Esophagus muscularis mucosa (tissue), 4 donors: ENCODE measurements at regions not wholly inside any gene's neighbourhood (a gene's known extent, or its start where the extent isn't known, plus 50 kb on each side); places are given as distances from the start of the nearest gene placed in this dataset.

Experiments
- DNase-seq: peaks from one replicate; pipeline ENCODE4 v3.0.0-alpha.2; 2017; ENCODE audit errors: extremely low spot score
- H3K27ac ChIP-seq, 4 donors: fragments of 200-600 bp; sonication (generic); replicated peaks in 1 of 4; 1 replicate in 3 of 4; 2 replicates in 1 of 4; pipeline ENCODE4 v1.5.1; 2016 to 2019; ENCODE audit warnings: mild to moderate bottlenecking in 1 of 4
- H3K27me3 ChIP-seq, 4 donors: fragments of 200-600 bp; sonication (generic); one replicate each; pipeline versions ENCODE4 v1.5.1 to v1.6.0; 2016 to 2019
- H3K36me3 ChIP-seq, 4 donors: fragments of 200-600 bp; sonication (generic); one replicate each; pipeline ENCODE4 v1.5.1; 2016 to 2019
- H3K4me1 ChIP-seq, 4 donors: fragments of 200-600 bp; sonication (generic); one replicate each; pipeline ENCODE4 v1.5.1; 2016 to 2019
- H3K4me3 ChIP-seq, 4 donors: fragments of 200-600 bp; sonication (generic); 1 replicate in 2 of 4; 2 replicates in 2 of 4; pipeline ENCODE4 v1.5.1; 2016 to 2019; ENCODE audit warnings: mild to moderate bottlenecking in 4 of 4, moderate library complexity in 1 of 4
- H3K9me3 ChIP-seq, 4 donors: fragments of 200-600 bp; sonication (generic); 1 replicate in 3 of 4; 2 replicates in 1 of 4; pipeline ENCODE4 v1.5.1; 2016 to 2019
- CTCF ChIP-seq, 3 experiments: fragments of 200-600 bp in 2 of 3; fragments of 450-650 bp in 1 of 3; sonication (generic) in 2 of 3; IDR thresholded peaks; one replicate each; pipeline ENCODE4 v1.5.1; 2017 to 2019; ENCODE audit warnings: antibody characterized with exemption in 3 of 3, mild to moderate bottlenecking in 2 of 3, moderate library complexity in 1 of 3
- EP300 ChIP-seq: sonication (generic); formaldehyde crosslinking; IDR thresholded peaks from one replicate; pipeline ENCODE4 v1.6.1; 2017; ENCODE audit warnings: antibody characterized with exemption
- POLR2A ChIP-seq: fragments of 450-650 bp; IDR thresholded peaks from one replicate; pipeline ENCODE4 v1.6.1; 2017; ENCODE audit warnings: antibody characterized with exemption, moderate library complexity, mild to moderate bottlenecking, low read depth
- POLR2AphosphoS5 ChIP-seq, 2 donors: sonication (generic); formaldehyde crosslinking; IDR thresholded peaks; one replicate each; pipeline ENCODE4 v1.6.1; 2017; ENCODE audit warnings: antibody characterized with exemption in 2 of 2
- WGBS: methylation state at CpG from one replicate; pipeline ENCODE4 v1.1.5; 2018; 5-methylcytosine and 5-hydroxymethylcytosine counted together
- intact Hi-C: fragments of 100-400 bp; cut with DNase I; formaldehyde crosslinking; loops from one replicate; pipeline ENCODE4 v1.15.1; 2023

DNA sequence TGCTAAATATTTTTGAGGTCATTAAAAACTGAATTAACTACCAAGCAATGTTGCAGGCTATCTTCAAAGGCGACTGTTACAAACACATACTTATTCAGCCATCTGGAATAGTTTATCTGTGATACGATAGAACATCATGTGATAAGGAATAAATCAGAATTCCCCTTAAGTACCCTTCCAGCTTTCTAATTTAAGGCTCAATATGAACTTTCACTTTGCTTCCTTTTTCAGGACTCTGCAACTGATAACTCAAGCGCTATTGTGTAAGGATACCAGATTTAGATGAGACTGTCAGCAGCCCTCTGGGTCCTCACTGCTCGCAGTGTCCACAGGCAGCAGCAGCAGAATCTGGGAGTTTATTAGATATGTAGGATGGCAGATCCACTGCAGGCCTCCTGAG lies 416.3 kb downstream of the SPATA31D1 start:
- WGBS = 37% methylated on average over 4 of the region's 4 CpGs

GRCh38 chr9:82406456-82407085 lies 418.0 kb downstream of the SPATA31D1 start:
- Histone ChIP-seq H3K27ac (no peak overlapping the region), H3K27me3 (no peaks in the 10 kb centered on the region), H3K4me3 (no peak overlapping the region), H3K9me3 (no peaks in the 10 kb centered on the region), H3K4me1 (peaks cover 0 to 5% (median 0%) of the 10 kb centered on the region in 4 donors), H3K36me3 (no peaks in the 10 kb centered on the region)
- no peak for DNase-seq
- TF ChIP-seq POLR2A (no peak), CTCF (IDR thresholded peaks at IDR 0.05) (no peak), POLR2AphosphoS5 (IDR thresholded peaks at IDR 0.05) (no peak), EP300 (no peak)
- WGBS = 84% methylated on average over 3 of the region's 3 CpGs
- intact Hi-C loops = no loop called here

More for the DNA sequence above, 416.3 kb downstream of the SPATA31D1 start:
- H3K4me3 ChIP-seq = no peak overlapping the region
- peaks cover 0 to 5% (median 0%) of the 10 kb centered on the region in 4 donors for H3K4me1 ChIP-seq
- no peaks in the 10 kb centered on the region for H3K27me3 ChIP-seq
- H3K36me3 ChIP-seq = no peaks in the 10 kb centered on the region
- DNase-seq = no peak
- intact Hi-C loops = no loop called here
- H3K9me3 ChIP-seq = no peaks in the 10 kb centered on the region
- H3K27ac ChIP-seq = no peak overlapping the region
- TF ChIP-seq EP300 = no peak

DNA sequence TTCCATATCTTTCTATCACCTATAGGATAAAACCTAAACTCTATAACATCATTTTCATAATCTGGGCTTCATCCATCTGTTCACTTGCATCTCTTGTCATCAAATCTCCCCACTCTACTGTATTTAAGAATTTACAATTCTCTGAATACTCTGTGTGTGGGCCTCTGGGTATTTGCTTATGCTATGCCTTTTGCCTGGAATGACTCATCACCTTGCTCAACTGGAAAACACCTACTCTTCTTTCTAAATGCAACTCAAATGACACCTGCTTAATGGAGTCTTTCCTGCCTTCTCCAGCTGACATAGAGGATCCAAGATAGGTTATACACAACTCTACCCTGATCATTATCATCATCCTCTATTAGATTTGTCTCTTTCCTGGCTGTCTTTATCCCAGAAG lies 421.7 kb downstream of the SPATA31D1 start:
- Histone ChIP-seq H3K27me3 (no peaks in the 10 kb centered on the region), H3K27ac (no peak overlapping the region), H3K4me1 (no peaks in the 10 kb centered on the region), H3K4me3 (no peak overlapping the region), H3K36me3 (no peaks in the 10 kb centered on the region), H3K9me3 (peaks cover 0 to 7% (median 0%) of the 10 kb centered on the region in 4 donors)
- no peak for TF ChIP-seq CTCF (IDR thresholded peaks at IDR 0.05)
- no peak for TF ChIP-seq POLR2A
- no peak for TF ChIP-seq EP300
- no peak for TF ChIP-seq POLR2AphosphoS5 (IDR thresholded peaks at IDR 0.05)
- intact Hi-C loops = no loop called here
- DNase-seq = no peak

GRCh38 chr9:82410866-82411265 lies 422.3 kb downstream of the SPATA31D1 start:
- intact Hi-C loops = no loop called here

GRCh38 chr9:82412586-82413305 lies 424.2 kb downstream of the SPATA31D1 start:
- TF ChIP-seq POLR2AphosphoS5 (IDR thresholded peaks at IDR 0.05) = no peak
- no peak for TF ChIP-seq CTCF (IDR thresholded peaks at IDR 0.05)
- no peak for TF ChIP-seq EP300
- no peak for TF ChIP-seq POLR2A
- intact Hi-C loops = no loop called here
- H3K27me3 ChIP-seq = no peaks in the 10 kb centered on the region
- no peaks in the 10 kb centered on the region for H3K4me1 ChIP-seq
- H3K9me3 ChIP-seq = peaks cover 0 to 7% (median 0%) of the 10 kb centered on the region in 4 donors
- WGBS = 94% methylated on average over 2 of the region's 2 CpGs
- no peak for DNase-seq
- no peak overlapping the region for H3K4me3 ChIP-seq
- no peak overlapping the region for H3K27ac ChIP-seq
- H3K36me3 ChIP-seq = no peaks in the 10 kb centered on the region

More at GRCh38 chr9:82410866-82411265, 422.3 kb downstream of the SPATA31D1 start:
- no peaks in the 10 kb centered on the region for H3K36me3 ChIP-seq
- H3K27ac ChIP-seq = no peak overlapping the region
- no peak overlapping the region for H3K4me3 ChIP-seq
- no peaks in the 10 kb centered on the region for H3K27me3 ChIP-seq
- TF ChIP-seq EP300 (no peak), POLR2A (no peak), POLR2AphosphoS5 (IDR thresholded peaks at IDR 0.05) (no peak)
- peaks cover 0 to 7% (median 0%) of the 10 kb centered on the region in 4 donors for H3K9me3 ChIP-seq
- no peak for DNase-seq
- no peaks in the 10 kb centered on the region for H3K4me1 ChIP-seq
